ENCODE measurements at regions not wholly inside any gene's neighbourhood (a gene's known extent, or its start where the extent isn't known, plus 50 kb on each side); places are given as distances from the start of the nearest gene placed in this dataset.

- TF ChIP-seq ATF3 (IDR thresholded peaks at IDR 0.05) (no peak), YY1 (IDR thresholded peaks at IDR 0.05) (no peak), GABPA (IDR thresholded peaks at IDR 0.05 in 1 of 2, conservative IDR thresholded peaks at IDR 0.05 in 1 of 2) (no peak), FOXA1 (IDR thresholded peaks at IDR 0.05) (no peak), MAX (IDR thresholded peaks at IDR 0.05) (no peak), FOXA2 (IDR thresholded peaks at IDR 0.05) (no peak), RAD21 (IDR thresholded peaks at IDR 0.05) (no peak), JUND (IDR thresholded peaks at IDR 0.05) (no peak), RXRA (IDR thresholded peaks at IDR 0.05) (no peak), TAF1 (conservative IDR thresholded peaks at IDR 0.05) (no peak)
Observed at GRCh38 chr15:20659265-20659664, 117.7 kb upstream of the GOLGA6L6 start (continued).

- DNase-seq (ENCODE audit: low spot score), result no peak
- Histone ChIP-seq H3K36me3 (ENCODE audit: control insufficient read depth in 4 of 4, insufficient read depth in 3 of 4, low read depth in 1 of 4, low read length in 3 of 4) (no peaks in the 10 kb centered on the region), H3K27ac (ENCODE audit: low read depth in 1 of 2, low read length in 2 of 2) (no peak overlapping the region), H3K4me1 (ENCODE audit: control insufficient read depth in 4 of 4, insufficient read depth in 4 of 4, low read length in 3 of 4) (no peaks in the 10 kb centered on the region), H3K9ac (ENCODE audit: low read depth in 1 of 2, low read length in 2 of 2) (no peak overlapping the region), H3K4me3 (ENCODE audit: low read depth in 1 of 3, low read length in 3 of 3) (no peak overlapping the region), H3K9me3 (ENCODE audit: control insufficient read depth in 4 of 4, low read length in 3 of 4) (peaks cover 0 to 4% (median 0%) of the 10 kb centered on the region in 4 donors), H3K27me3 (ENCODE audit: control insufficient read depth in 4 of 4, insufficient read depth in 4 of 4, low read length in 3 of 4) (peaks cover 0 to 9% (median 0%) of the 10 kb centered on the region in 4 donors)
- WGBS, result 52% methylated on average over 5 of the region's 5 CpGs
- TF ChIP-seq NR2F2 (IDR thresholded peaks at IDR 0.05), result no peak
- TF ChIP-seq GABPA (IDR thresholded peaks at IDR 0.05 in 1 of 2, conservative IDR thresholded peaks at IDR 0.05 in 1 of 2), result no peak
- TF ChIP-seq RXRA (IDR thresholded peaks at IDR 0.05), result no peak
- TF ChIP-seq HNF4G (IDR thresholded peaks at IDR 0.05), result no peak
- no peak for TF ChIP-seq FOXA2 (IDR thresholded peaks at IDR 0.05)
- TF ChIP-seq HNF4A (conservative IDR thresholded peaks at IDR 0.05), result no peak
- TF ChIP-seq CTCF (IDR thresholded peaks at IDR 0.05; ENCODE audit: low read depth, low read length, missing input control), result no peak
- TF ChIP-seq ATF3 (IDR thresholded peaks at IDR 0.05), result no peak
- TF ChIP-seq REST (IDR thresholded peaks at IDR 0.05), result no peak
- no peak for TF ChIP-seq FOXA1 (IDR thresholded peaks at IDR 0.05)
Observed at GRCh38 chr15:20658024-20658423, 116.4 kb upstream of the GOLGA6L6 start.

DNA sequence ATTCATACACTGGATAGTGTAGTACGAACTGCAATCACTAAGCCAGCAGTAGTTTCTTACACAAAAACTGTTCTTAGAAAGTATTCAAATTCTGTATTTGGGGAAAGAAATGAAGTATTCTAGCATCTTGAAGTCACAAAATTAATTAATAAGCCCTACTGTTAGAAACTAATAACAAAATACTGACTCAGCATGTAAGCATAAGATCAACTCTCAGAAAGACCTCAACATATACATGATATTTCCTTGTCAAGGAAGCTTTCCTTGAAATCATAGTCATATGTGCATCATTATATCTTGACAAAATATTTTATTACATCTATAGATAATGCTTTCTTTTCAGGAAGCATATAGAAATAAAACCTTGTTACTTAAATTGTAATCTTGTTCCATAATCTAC, 115.5 kb upstream of the GOLGA6L6 start:
- 84% methylated on average over 1 of the region's 1 CpG for WGBS
- Histone ChIP-seq H3K27me3 (ENCODE audit: control insufficient read depth in 4 of 4, insufficient read depth in 4 of 4, low read length in 3 of 4) (peaks cover 0 to 9% (median 0%) of the 10 kb centered on the region in 4 donors), H3K4me1 (ENCODE audit: control insufficient read depth in 4 of 4, insufficient read depth in 4 of 4, low read length in 3 of 4) (no peaks in the 10 kb centered on the region), H3K27ac (ENCODE audit: low read depth in 1 of 2, low read length in 2 of 2) (no peak overlapping the region), H3K4me3 (ENCODE audit: low read depth in 1 of 3, low read length in 3 of 3) (no peak overlapping the region), H3K9ac (ENCODE audit: low read depth in 1 of 2, low read length in 2 of 2) (no peak overlapping the region), H3K9me3 (ENCODE audit: control insufficient read depth in 4 of 4, low read length in 3 of 4) (peaks cover 0 to 4% (median 0%) of the 10 kb centered on the region in 4 donors), H3K36me3 (ENCODE audit: control insufficient read depth in 4 of 4, insufficient read depth in 3 of 4, low read depth in 1 of 4, low read length in 3 of 4) (no peaks in the 10 kb centered on the region)
- no peak for DNase-seq (ENCODE audit: low spot score)
- TF ChIP-seq REST (IDR thresholded peaks at IDR 0.05) (no peak), ATF3 (IDR thresholded peaks at IDR 0.05) (no peak), RXRA (IDR thresholded peaks at IDR 0.05) (no peak), FOXA1 (IDR thresholded peaks at IDR 0.05) (no peak), RAD21 (IDR thresholded peaks at IDR 0.05) (no peak), NR2F2 (IDR thresholded peaks at IDR 0.05) (no peak)
